ENCODE measurements at regions not wholly inside any gene's neighbourhood (a gene's known extent, or its start where the extent isn't known, plus 50 kb on each side); places are given as distances from the start of the nearest gene placed in this dataset.
"Not testable (repeated sequence)": the region's sequence is repeated elsewhere in the genome, so short reads cannot be mapped to it uniquely, and the experiment has no call there.

DNA sequence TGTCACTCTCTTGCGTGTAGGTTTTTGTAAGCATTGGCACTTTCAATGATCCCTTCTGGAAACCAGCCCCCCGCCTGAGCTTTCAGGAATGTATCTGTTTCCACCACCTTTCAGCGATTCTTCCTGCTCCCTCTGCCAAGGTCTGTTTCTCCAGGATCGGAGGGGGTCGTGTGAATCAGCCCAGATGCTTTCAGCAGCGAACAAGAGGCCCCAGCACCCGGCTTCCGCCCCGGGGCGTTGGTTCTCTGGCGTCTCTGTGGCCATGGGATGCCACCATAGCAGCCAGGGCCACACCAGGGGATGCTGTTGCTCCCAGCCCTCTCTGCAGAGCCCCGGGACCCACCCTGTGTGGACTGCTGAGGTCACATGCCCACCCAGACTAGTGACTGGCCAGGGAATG, 4088.2 kb upstream of the TPTE start:
- TF ChIP-seq, protein P1, sequence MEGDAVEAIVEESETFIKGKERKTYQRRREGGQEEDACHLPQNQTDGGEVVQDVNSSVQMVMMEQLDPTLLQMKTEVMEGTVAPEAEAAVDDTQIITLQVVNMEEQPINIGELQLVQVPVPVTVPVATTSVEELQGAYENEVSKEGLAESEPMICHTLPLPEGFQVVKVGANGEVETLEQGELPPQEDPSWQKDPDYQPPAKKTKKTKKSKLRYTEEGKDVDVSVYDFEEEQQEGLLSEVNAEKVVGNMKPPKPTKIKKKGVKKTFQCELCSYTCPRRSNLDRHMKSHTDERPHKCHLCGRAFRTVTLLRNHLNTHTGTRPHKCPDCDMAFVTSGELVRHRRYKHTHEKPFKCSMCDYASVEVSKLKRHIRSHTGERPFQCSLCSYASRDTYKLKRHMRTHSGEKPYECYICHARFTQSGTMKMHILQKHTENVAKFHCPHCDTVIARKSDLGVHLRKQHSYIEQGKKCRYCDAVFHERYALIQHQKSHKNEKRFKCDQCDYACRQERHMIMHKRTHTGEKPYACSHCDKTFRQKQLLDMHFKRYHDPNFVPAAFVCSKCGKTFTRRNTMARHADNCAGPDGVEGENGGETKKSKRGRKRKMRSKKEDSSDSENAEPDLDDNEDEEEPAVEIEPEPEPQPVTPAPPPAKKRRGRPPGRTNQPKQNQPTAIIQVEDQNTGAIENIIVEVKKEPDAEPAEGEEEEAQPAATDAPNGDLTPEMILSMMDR (conservative IDR thresholded peaks at IDR 0.05; ENCODE audit: low read depth in 2 of 2) = not testable (repeated sequence)
- TF ChIP-seq, protein P2, sequence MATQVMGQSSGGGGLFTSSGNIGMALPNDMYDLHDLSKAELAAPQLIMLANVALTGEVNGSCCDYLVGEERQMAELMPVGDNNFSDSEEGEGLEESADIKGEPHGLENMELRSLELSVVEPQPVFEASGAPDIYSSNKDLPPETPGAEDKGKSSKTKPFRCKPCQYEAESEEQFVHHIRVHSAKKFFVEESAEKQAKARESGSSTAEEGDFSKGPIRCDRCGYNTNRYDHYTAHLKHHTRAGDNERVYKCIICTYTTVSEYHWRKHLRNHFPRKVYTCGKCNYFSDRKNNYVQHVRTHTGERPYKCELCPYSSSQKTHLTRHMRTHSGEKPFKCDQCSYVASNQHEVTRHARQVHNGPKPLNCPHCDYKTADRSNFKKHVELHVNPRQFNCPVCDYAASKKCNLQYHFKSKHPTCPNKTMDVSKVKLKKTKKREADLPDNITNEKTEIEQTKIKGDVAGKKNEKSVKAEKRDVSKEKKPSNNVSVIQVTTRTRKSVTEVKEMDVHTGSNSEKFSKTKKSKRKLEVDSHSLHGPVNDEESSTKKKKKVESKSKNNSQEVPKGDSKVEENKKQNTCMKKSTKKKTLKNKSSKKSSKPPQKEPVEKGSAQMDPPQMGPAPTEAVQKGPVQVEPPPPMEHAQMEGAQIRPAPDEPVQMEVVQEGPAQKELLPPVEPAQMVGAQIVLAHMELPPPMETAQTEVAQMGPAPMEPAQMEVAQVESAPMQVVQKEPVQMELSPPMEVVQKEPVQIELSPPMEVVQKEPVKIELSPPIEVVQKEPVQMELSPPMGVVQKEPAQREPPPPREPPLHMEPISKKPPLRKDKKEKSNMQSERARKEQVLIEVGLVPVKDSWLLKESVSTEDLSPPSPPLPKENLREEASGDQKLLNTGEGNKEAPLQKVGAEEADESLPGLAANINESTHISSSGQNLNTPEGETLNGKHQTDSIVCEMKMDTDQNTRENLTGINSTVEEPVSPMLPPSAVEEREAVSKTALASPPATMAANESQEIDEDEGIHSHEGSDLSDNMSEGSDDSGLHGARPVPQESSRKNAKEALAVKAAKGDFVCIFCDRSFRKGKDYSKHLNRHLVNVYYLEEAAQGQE (IDR thresholded peaks at IDR 0.05; ENCODE audit: unreplicated experiment) = not testable (repeated sequence)
- TF ChIP-seq EZH2phosphoT487 (IDR thresholded peaks at IDR 0.05; ENCODE audit: unreplicated experiment) = not testable (repeated sequence)

Measured in GM23338 (cell line).